B cell (primary cell): ENCODE measurements at regions not wholly inside any gene's neighbourhood (a gene's known extent, or its start where the extent isn't known, plus 50 kb on each side); places are given as distances from the start of the nearest gene placed in this dataset.

ENCODE experiments used
- ATAC-seq: fragments of 200-7000 bp; cut with Tn5 transposase; one replicate; pipeline ENCODE4 v1.10.0; 2021; ENCODE audit warnings: low read depth, mild to moderate bottlenecking, moderate number of reproducible peaks, moderate library complexity
- CTCF ChIA-PET: fragments of 350-600 bp; sonication (Branson Sonifier 250); formaldehyde crosslinking; loops from one replicate; lab custom pipeline; 2021; ENCODE audit warnings: antibody characterized with exemption, inconsistent platforms; lab: Charles Lee
- POLR2A ChIA-PET: fragments of 350-600 bp; sonication (Branson Sonifier 250); formaldehyde crosslinking; loops from one replicate; lab custom pipeline; 2021; ENCODE audit warnings: antibody characterized with exemption; lab: Charles Lee
- DNase-seq: peaks from one replicate; pipeline ENCODE4 v3.0.0; 2013
- H2AFZ ChIP-seq: 2 replicates; pipeline ENCODE4 v1.6.1; 2012; ENCODE audit warnings: mild to moderate bottlenecking, low read depth, low read length; ENCODE audit not compliant: insufficient read depth, poor library complexity, severe bottlenecking
- H3K27ac ChIP-seq, 2 donors: 1 replicate in 1 of 2; 2 replicates in 1 of 2; pipeline ENCODE4 v1.5.1; 2012 to 2013; ENCODE audit warnings: low read length in 2 of 2, mild to moderate bottlenecking in 2 of 2, moderate library complexity in 1 of 2
- H3K27me3 ChIP-seq, 4 experiments: fragments of 200-600 bp in 1 of 4; sonication (generic) in 1 of 4; replicated peaks in 1 of 4; 1 replicate in 2 of 4; 2 replicates in 2 of 4; pipeline versions ENCODE4 v1.6.1 to v1.7.0; 2013 to 2016; ENCODE audit warnings: low read length in 3 of 4, mild to moderate bottlenecking in 2 of 4, mixed read lengths in 1 of 4, moderate library complexity in 1 of 4; ENCODE audit not compliant: insufficient read depth in 4 of 4, control insufficient read depth in 3 of 4; ENCODE audit errors: control extremely low read depth in 1 of 4
- H3K36me3 ChIP-seq, 2 experiments: replicated peaks in 1 of 2; 1 replicate in 1 of 2; 2 replicates in 1 of 2; pipeline versions ENCODE4 v1.6.1 to v1.7.1; 2013; ENCODE audit warnings: low read length in 1 of 2; ENCODE audit not compliant: insufficient read depth in 2 of 2, control insufficient read depth in 1 of 2; ENCODE audit errors: control extremely low read depth in 1 of 2, extremely low read depth in 1 of 2
- H3K4me1 ChIP-seq, 2 donors: fragments of 200-600 bp in 1 of 2; sonication (generic) in 1 of 2; 1 replicate in 1 of 2; 2 replicates in 1 of 2; pipeline versions ENCODE4 v1.5.1 to v1.6.1; 2013 to 2017; ENCODE audit warnings: low read length in 2 of 2; ENCODE audit not compliant: control insufficient read depth in 2 of 2, insufficient read depth in 2 of 2
- H3K4me2 ChIP-seq: replicated peaks from 2 replicates; pipeline ENCODE3; 2012; ENCODE audit warnings: mild to moderate bottlenecking, low read depth, low read length; ENCODE audit not compliant: poor library complexity, severe bottlenecking
- H3K4me3 ChIP-seq, 5 experiments: fragments of 200-600 bp in 1 of 5; sonication (generic) in 1 of 5; 1 replicate in 3 of 5; 2 replicates in 2 of 5; pipeline versions ENCODE4 v1.5.1 to v1.7.0; 2011 to 2016; ENCODE audit warnings: low read length in 4 of 5, mild to moderate bottlenecking in 4 of 5, low read depth in 2 of 5, control low read depth in 1 of 5, moderate library complexity in 1 of 5; ENCODE audit not compliant: insufficient read depth in 1 of 5; ENCODE audit errors: control extremely low read depth in 1 of 5, extremely low read depth in 1 of 5
- H3K79me2 ChIP-seq: fragments of 200-600 bp; sonication (generic); one replicate; pipeline ENCODE4 v1.6.0; 2016; ENCODE audit warnings: low read length; ENCODE audit not compliant: control insufficient read depth, insufficient read depth
- H3K9ac ChIP-seq: fragments of 200-600 bp; sonication (generic); 2 replicates; pipeline ENCODE4 v1.6.1; 2017; ENCODE audit warnings: mild to moderate bottlenecking, low read length, moderate library complexity
- H3K9me3 ChIP-seq, 3 donors: one replicate each; pipeline versions ENCODE4 v1.6.1 to v1.7.1; 2013; ENCODE audit warnings: low read length in 2 of 3; ENCODE audit not compliant: control insufficient read depth in 2 of 3, insufficient read depth in 1 of 3; ENCODE audit errors: control extremely low read depth in 1 of 3
- H4K20me1 ChIP-seq: 2 replicates; pipeline ENCODE4 v1.6.0; 2012; ENCODE audit warnings: mild to moderate bottlenecking, low read length; ENCODE audit not compliant: insufficient read depth, control insufficient read depth, poor library complexity, severe bottlenecking
- H3K27ac Mint-ChIP-seq: one replicate; pipeline ENCODE4 v1.8.0; 2021; ENCODE audit warnings: mixed read lengths
- H3K27me3 Mint-ChIP-seq: one replicate; pipeline ENCODE4 v1.8.0; 2021; ENCODE audit warnings: mixed read lengths
- H3K4me1 Mint-ChIP-seq: one replicate; pipeline ENCODE4 v1.8.0; 2021; ENCODE audit warnings: mixed read lengths
- H3K4me3 Mint-ChIP-seq: one replicate; pipeline ENCODE4 v1.8.0; 2021; ENCODE audit warnings: mixed read lengths
- H3K9me3 Mint-ChIP-seq: one replicate; pipeline ENCODE4 v1.8.0; 2022; ENCODE audit warnings: mixed read lengths; ENCODE audit not compliant: insufficient read depth
- EZH2 ChIP-seq: IDR thresholded peaks from 2 replicates; pipeline ENCODE4 v1.6.1; 2012; ENCODE audit warnings: borderline replicate concordance, low read depth, mild to moderate bottlenecking, moderate library complexity, low read length; ENCODE audit not compliant: insufficient read depth, poor library complexity, severe bottlenecking
- WGBS: methylation state at CpG from one replicate; pipeline ENCODE4 v1.1.5; 2013; ENCODE audit warnings: missing lambda C conversion rate; ENCODE audit not compliant: insufficient coverage; 5-methylcytosine and 5-hydroxymethylcytosine counted together
- intact Hi-C: fragments of 100-400 bp; cut with micrococcal nuclease; formaldehyde crosslinking; loops from one replicate; pipeline ENCODE4 v1.10.0; 2022
- TF ChIP-seq, protein P1 (sequence below): fragments of 200-600 bp; IDR thresholded peaks from one replicate; pipeline ENCODE4 v1.8.0; 2022; ENCODE audit warnings: antibody characterized with exemption, mild to moderate bottlenecking

DNA sequence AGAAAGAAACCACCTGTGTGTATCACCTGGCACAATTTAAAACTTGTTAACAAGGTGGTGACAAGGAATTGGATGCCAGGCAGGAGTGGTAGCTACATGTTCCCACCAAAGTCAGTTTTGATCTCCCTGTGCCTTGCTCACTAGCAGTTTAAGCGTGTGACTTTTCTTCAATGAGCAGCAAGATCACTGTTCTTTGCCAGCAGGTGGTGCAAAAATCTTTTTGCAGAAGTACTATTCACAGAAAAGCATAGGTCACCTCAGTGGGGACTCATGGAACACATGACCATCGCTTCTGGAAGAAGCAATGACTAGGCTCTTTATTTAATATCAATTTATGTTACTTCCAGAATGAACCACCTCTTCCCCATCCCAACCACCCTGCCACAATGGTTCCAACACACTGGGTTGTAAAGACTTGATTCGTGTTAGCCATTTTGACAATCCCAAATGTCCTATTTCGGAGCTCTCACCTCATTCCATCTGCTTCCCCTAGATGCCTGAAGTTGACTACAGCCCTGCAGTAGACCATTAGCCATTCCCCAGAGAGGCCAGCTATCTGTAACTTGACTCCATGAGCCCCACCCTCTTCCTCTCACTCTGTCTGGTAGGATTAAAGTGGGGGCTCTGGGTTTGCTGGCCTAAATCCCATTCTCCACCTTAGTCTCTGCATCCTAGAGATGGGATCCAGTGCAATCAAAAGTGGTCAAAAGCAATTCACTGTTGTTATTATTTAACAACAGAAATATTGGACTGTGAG lies 59.1 kb upstream of the TNFRSF19 start:
- no peak for TF ChIP-seq EZH2
- TF ChIP-seq, protein P1, sequence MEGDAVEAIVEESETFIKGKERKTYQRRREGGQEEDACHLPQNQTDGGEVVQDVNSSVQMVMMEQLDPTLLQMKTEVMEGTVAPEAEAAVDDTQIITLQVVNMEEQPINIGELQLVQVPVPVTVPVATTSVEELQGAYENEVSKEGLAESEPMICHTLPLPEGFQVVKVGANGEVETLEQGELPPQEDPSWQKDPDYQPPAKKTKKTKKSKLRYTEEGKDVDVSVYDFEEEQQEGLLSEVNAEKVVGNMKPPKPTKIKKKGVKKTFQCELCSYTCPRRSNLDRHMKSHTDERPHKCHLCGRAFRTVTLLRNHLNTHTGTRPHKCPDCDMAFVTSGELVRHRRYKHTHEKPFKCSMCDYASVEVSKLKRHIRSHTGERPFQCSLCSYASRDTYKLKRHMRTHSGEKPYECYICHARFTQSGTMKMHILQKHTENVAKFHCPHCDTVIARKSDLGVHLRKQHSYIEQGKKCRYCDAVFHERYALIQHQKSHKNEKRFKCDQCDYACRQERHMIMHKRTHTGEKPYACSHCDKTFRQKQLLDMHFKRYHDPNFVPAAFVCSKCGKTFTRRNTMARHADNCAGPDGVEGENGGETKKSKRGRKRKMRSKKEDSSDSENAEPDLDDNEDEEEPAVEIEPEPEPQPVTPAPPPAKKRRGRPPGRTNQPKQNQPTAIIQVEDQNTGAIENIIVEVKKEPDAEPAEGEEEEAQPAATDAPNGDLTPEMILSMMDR: peak; percentile 21
- no peak overlapping the region for H3K27ac Mint-ChIP-seq
- Histone ChIP-seq H3K4me1 (no peaks in the 10 kb centered on the region), H3K4me3 (no peak overlapping the region), H3K4me2 (no peak overlapping the region), H2AFZ (no peak overlapping the region), H3K27ac (no peak overlapping the region), H3K27me3 (peaks cover 0 to 4% (median 0%) of the 10 kb centered on the region in 4 experiments), H3K9me3 (no peaks in the 10 kb centered on the region), H3K79me2 (no peaks in the 10 kb centered on the region), H3K36me3 (no peaks in the 10 kb centered on the region), H4K20me1 (no peaks in the 10 kb centered on the region), H3K9ac (no peak overlapping the region)
- H3K27me3 Mint-ChIP-seq: peaks cover 31% of the 10 kb centered on the region
- WGBS: 75% methylated on average over 3 of the region's 4 CpGs
- ChIA-PET POLR2A (no interaction called here), CTCF (interaction anchor here (0.9 to 1.2 kb wide), 2 partner anchors 10 to 168 kb away, joined by 3 to 5 read pairs; no protein-coding TSS in a partner anchor)
- no peaks in the 10 kb centered on the region for H3K4me1 Mint-ChIP-seq
- no peaks in the 10 kb centered on the region for H3K9me3 Mint-ChIP-seq
- intact Hi-C loops: loop anchor here (1.0 kb wide), 1 partner anchor 360 kb away; no protein-coding TSS in a partner anchor
- H3K4me3 Mint-ChIP-seq: no peak overlapping the region
- DNase-seq (peak; percentile 34), ATAC-seq (no peak)

DNA sequence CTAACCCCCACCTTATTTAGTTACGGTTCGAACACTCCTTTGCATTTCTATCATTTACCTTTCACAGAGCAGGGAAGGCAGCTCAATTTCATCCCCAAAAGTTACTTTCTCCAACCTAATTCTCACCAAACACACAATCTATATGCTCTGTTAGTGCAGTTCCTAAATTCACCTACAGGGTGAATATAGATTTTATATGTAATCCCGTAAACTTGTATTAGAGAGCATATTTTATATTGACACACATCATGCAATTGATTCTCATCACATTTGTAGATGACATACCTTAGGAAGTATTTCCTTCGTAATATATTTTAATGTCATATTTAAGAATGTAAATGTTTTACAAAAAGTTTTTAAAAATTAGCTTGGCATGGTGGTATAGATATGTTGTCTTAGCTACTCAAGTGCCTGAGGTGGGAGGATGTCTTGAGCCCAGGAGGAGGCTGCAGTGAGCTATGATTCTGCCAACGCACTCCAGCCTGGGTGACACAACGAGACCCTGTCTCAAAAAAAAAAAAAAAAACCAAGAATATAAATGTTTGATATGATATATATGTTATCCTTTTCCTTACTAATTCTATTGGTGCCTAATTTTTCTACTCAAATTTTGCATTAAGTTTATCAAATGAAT lies 57.3 kb upstream of the TNFRSF19 start:
- TF ChIP-seq, protein P1: peak; percentile 23
- TF ChIP-seq EZH2: no peak
- Histone ChIP-seq H3K4me2 (no peak overlapping the region), H3K4me3 (no peak overlapping the region), H3K9me3 (no peaks in the 10 kb centered on the region), H3K36me3 (no peaks in the 10 kb centered on the region), H3K9ac (no peak overlapping the region), H3K79me2 (no peaks in the 10 kb centered on the region), H2AFZ (no peak overlapping the region), H3K27ac (no peak overlapping the region), H4K20me1 (no peaks in the 10 kb centered on the region), H3K4me1 (no peaks in the 10 kb centered on the region), H3K27me3 (peaks cover 0 to 6% (median 2%) of the 10 kb centered on the region in 4 experiments)
- ChIA-PET POLR2A (no interaction called here), CTCF (interaction anchor here (0.9 to 1.0 kb wide), 3 partner anchors 44 to 386 kb away, joined by 3 to 4 read pairs (median 3); no protein-coding TSS in a partner anchor)
- intact Hi-C loops: no loop called here
- Mint-ChIP-seq H3K4me3 (no peak overlapping the region), H3K27me3 (peaks cover 37% of the 10 kb centered on the region), H3K9me3 (no peaks in the 10 kb centered on the region), H3K4me1 (no peaks in the 10 kb centered on the region), H3K27ac (no peak overlapping the region)
- DNase-seq: no peak
- ATAC-seq: no peak
- 94% methylated on average over 2 of the region's 6 CpGs for WGBS
